ENCODE measurements at regions not wholly inside any gene's neighbourhood (a gene's known extent, or its start where the extent isn't known, plus 50 kb on each side); places are given as distances from the start of the nearest gene placed in this dataset.
"Not testable (repeated sequence)": the region's sequence is repeated elsewhere in the genome, so short reads cannot be mapped to it uniquely, and the experiment has no call there.

GRCh38 chr1:70586046-70586445, 175.0 kb downstream of the CTH start:
- no peak for DNase-seq (ENCODE audit: low read depth in 6 of 9, low spot score in 9 of 9)
- no peaks in the 10 kb centered on the region for H3K4me1 ChIP-seq (ENCODE audit: control insufficient read depth in 2 of 2, insufficient read depth in 2 of 2, low read length in 2 of 2)
- WGBS, result 94% methylated on average over 1 of the region's 1 CpG
- no peaks in the 10 kb centered on the region for H3K9me3 ChIP-seq (ENCODE audit: control insufficient read depth in 2 of 2, insufficient read depth in 1 of 2, low read length in 1 of 2)
- no peaks in the 10 kb centered on the region for H3K27me3 ChIP-seq (ENCODE audit: control insufficient read depth in 2 of 2, insufficient read depth in 1 of 2, low read length in 1 of 2)
- no peak overlapping the region for H3K27ac ChIP-seq (ENCODE audit: low read depth in 1 of 2, low read length in 1 of 2)
- no peak overlapping the region for H3K4me3 ChIP-seq (ENCODE audit: low read length in 2 of 2)
- H3K36me3 ChIP-seq (ENCODE audit: control insufficient read depth in 2 of 2, insufficient read depth in 2 of 2, low read length in 1 of 2), result no peaks in the 10 kb centered on the region

- Histone ChIP-seq H3K36me3 (ENCODE audit: control insufficient read depth in 2 of 2, insufficient read depth in 2 of 2, low read length in 1 of 2) (no peaks in the 10 kb centered on the region), H3K4me3 (ENCODE audit: low read length in 2 of 2) (no peak overlapping the region), H3K27me3 (ENCODE audit: control insufficient read depth in 2 of 2, insufficient read depth in 1 of 2, low read length in 1 of 2) (no peaks in the 10 kb centered on the region), H3K9me3 (ENCODE audit: control insufficient read depth in 2 of 2, insufficient read depth in 1 of 2, low read length in 1 of 2) (no peaks in the 10 kb centered on the region), H3K27ac (ENCODE audit: low read depth in 1 of 2, low read length in 1 of 2) (no peak overlapping the region), H3K4me1 (ENCODE audit: control insufficient read depth in 2 of 2, insufficient read depth in 2 of 2, low read length in 2 of 2) (no peaks in the 10 kb centered on the region)
- DNase-seq (ENCODE audit: low read depth in 6 of 9, low spot score in 9 of 9), result no peak
- WGBS, result 95% methylated on average over 3 of the region's 3 CpGs
Observed at GRCh38 chr1:70587872-70588366, 176.9 kb downstream of the CTH start.

- not testable (repeated sequence) for H3K36me3 ChIP-seq (ENCODE audit: control insufficient read depth in 2 of 2, insufficient read depth in 2 of 2, low read length in 1 of 2); H3K4me3 ChIP-seq (ENCODE audit: low read length in 2 of 2); DNase-seq (ENCODE audit: low read depth in 6 of 9, low spot score in 9 of 9); H3K27ac ChIP-seq (ENCODE audit: low read depth in 1 of 2, low read length in 1 of 2); H3K9me3 ChIP-seq (ENCODE audit: control insufficient read depth in 2 of 2, insufficient read depth in 1 of 2, low read length in 1 of 2); H3K4me1 ChIP-seq (ENCODE audit: control insufficient read depth in 2 of 2, insufficient read depth in 2 of 2, low read length in 2 of 2); H3K27me3 ChIP-seq (ENCODE audit: control insufficient read depth in 2 of 2, insufficient read depth in 1 of 2, low read length in 1 of 2)
- 97% methylated on average over 3 of the region's 3 CpGs for WGBS
Observed at GRCh38 chr1:70593551-70593950, 182.5 kb downstream of the CTH start.

GRCh38 chr1:70608815-70609214, 197.7 kb downstream of the CTH start:
- H3K27ac ChIP-seq (ENCODE audit: low read depth in 1 of 2, low read length in 1 of 2), result no peak overlapping the region
- WGBS, result 94% methylated on average over 2 of the region's 2 CpGs
- no peak overlapping the region for H3K4me3 ChIP-seq (ENCODE audit: low read length in 2 of 2)
- no peaks in the 10 kb centered on the region for H3K36me3 ChIP-seq (ENCODE audit: control insufficient read depth in 2 of 2, insufficient read depth in 2 of 2, low read length in 1 of 2)
- no peak for DNase-seq (ENCODE audit: low read depth in 6 of 9, low spot score in 9 of 9)
- H3K4me1 ChIP-seq (ENCODE audit: control insufficient read depth in 2 of 2, insufficient read depth in 2 of 2, low read length in 2 of 2), result no peaks in the 10 kb centered on the region
- no peaks in the 10 kb centered on the region for H3K9me3 ChIP-seq (ENCODE audit: control insufficient read depth in 2 of 2, insufficient read depth in 1 of 2, low read length in 1 of 2)
- no peaks in the 10 kb centered on the region for H3K27me3 ChIP-seq (ENCODE audit: control insufficient read depth in 2 of 2, insufficient read depth in 1 of 2, low read length in 1 of 2)

GRCh38 chr1:70610164-70610563, 199.1 kb downstream of the CTH start:
- H3K4me3 ChIP-seq (ENCODE audit: low read length in 2 of 2); H3K36me3 ChIP-seq (ENCODE audit: control insufficient read depth in 2 of 2, insufficient read depth in 2 of 2, low read length in 1 of 2); H3K27ac ChIP-seq (ENCODE audit: low read depth in 1 of 2, low read length in 1 of 2); DNase-seq (ENCODE audit: low read depth in 6 of 9, low spot score in 9 of 9); H3K4me1 ChIP-seq (ENCODE audit: control insufficient read depth in 2 of 2, insufficient read depth in 2 of 2, low read length in 2 of 2); H3K9me3 ChIP-seq (ENCODE audit: control insufficient read depth in 2 of 2, insufficient read depth in 1 of 2, low read length in 1 of 2); H3K27me3 ChIP-seq (ENCODE audit: control insufficient read depth in 2 of 2, insufficient read depth in 1 of 2, low read length in 1 of 2): not testable (repeated sequence)
- WGBS, result 89% methylated on average over 3 of the region's 3 CpGs

- no peak overlapping the region for H3K4me3 ChIP-seq (ENCODE audit: low read length in 2 of 2)
- H3K27me3 ChIP-seq (ENCODE audit: control insufficient read depth in 2 of 2, insufficient read depth in 1 of 2, low read length in 1 of 2), result no peaks in the 10 kb centered on the region
- H3K4me1 ChIP-seq (ENCODE audit: control insufficient read depth in 2 of 2, insufficient read depth in 2 of 2, low read length in 2 of 2), result no peaks in the 10 kb centered on the region
- no peaks in the 10 kb centered on the region for H3K36me3 ChIP-seq (ENCODE audit: control insufficient read depth in 2 of 2, insufficient read depth in 2 of 2, low read length in 1 of 2)
- H3K9me3 ChIP-seq (ENCODE audit: control insufficient read depth in 2 of 2, insufficient read depth in 1 of 2, low read length in 1 of 2), result no peaks in the 10 kb centered on the region
- no peak overlapping the region for H3K27ac ChIP-seq (ENCODE audit: low read depth in 1 of 2, low read length in 1 of 2)
- 79% methylated on average over 3 of the region's 3 CpGs for WGBS
- DNase-seq (ENCODE audit: low read depth in 6 of 9, low spot score in 9 of 9), result no peak
Observed at GRCh38 chr1:70616946-70617345, 205.9 kb downstream of the CTH start.

GRCh38 chr1:70617728-70618127, 206.7 kb downstream of the CTH start:
- H3K36me3 ChIP-seq (ENCODE audit: control insufficient read depth in 2 of 2, insufficient read depth in 2 of 2, low read length in 1 of 2), result no peaks in the 10 kb centered on the region
- no peaks in the 10 kb centered on the region for H3K9me3 ChIP-seq (ENCODE audit: control insufficient read depth in 2 of 2, insufficient read depth in 1 of 2, low read length in 1 of 2)
- no peak for DNase-seq (ENCODE audit: low read depth in 6 of 9, low spot score in 9 of 9)
- WGBS, result 92% methylated on average over 2 of the region's 2 CpGs
- H3K4me1 ChIP-seq (ENCODE audit: control insufficient read depth in 2 of 2, insufficient read depth in 2 of 2, low read length in 2 of 2), result no peaks in the 10 kb centered on the region
- no peak overlapping the region for H3K4me3 ChIP-seq (ENCODE audit: low read length in 2 of 2)
- H3K27me3 ChIP-seq (ENCODE audit: control insufficient read depth in 2 of 2, insufficient read depth in 1 of 2, low read length in 1 of 2), result no peaks in the 10 kb centered on the region
- H3K27ac ChIP-seq (ENCODE audit: low read depth in 1 of 2, low read length in 1 of 2), result no peak overlapping the region

- H3K9me3 ChIP-seq (ENCODE audit: control insufficient read depth in 2 of 2, insufficient read depth in 1 of 2, low read length in 1 of 2), result peaks cover 0 to 6% of the 10 kb centered on the region in 2 donors
- H3K4me3 ChIP-seq (ENCODE audit: low read length in 2 of 2), result no peak overlapping the region
- H3K27me3 ChIP-seq (ENCODE audit: control insufficient read depth in 2 of 2, insufficient read depth in 1 of 2, low read length in 1 of 2), result no peaks in the 10 kb centered on the region
- no peak overlapping the region for H3K27ac ChIP-seq (ENCODE audit: low read depth in 1 of 2, low read length in 1 of 2)
- H3K36me3 ChIP-seq (ENCODE audit: control insufficient read depth in 2 of 2, insufficient read depth in 2 of 2, low read length in 1 of 2), result no peaks in the 10 kb centered on the region
- WGBS, result 46% methylated on average over 4 of the region's 4 CpGs
- no peak for DNase-seq (ENCODE audit: low read depth in 6 of 9, low spot score in 9 of 9)
- H3K4me1 ChIP-seq (ENCODE audit: control insufficient read depth in 2 of 2, insufficient read depth in 2 of 2, low read length in 2 of 2), result no peaks in the 10 kb centered on the region
Observed at GRCh38 chr1:70627910-70628309, 216.8 kb downstream of the CTH start.

GRCh38 chr1:70628973-70629372, 217.9 kb downstream of the CTH start:
- DNase-seq (ENCODE audit: low read depth in 6 of 9, low spot score in 9 of 9), result no peak
- no peak overlapping the region for H3K4me3 ChIP-seq (ENCODE audit: low read length in 2 of 2)
- peaks cover 0 to 6% of the 10 kb centered on the region in 2 donors for H3K9me3 ChIP-seq (ENCODE audit: control insufficient read depth in 2 of 2, insufficient read depth in 1 of 2, low read length in 1 of 2)
- no peaks in the 10 kb centered on the region for H3K36me3 ChIP-seq (ENCODE audit: control insufficient read depth in 2 of 2, insufficient read depth in 2 of 2, low read length in 1 of 2)
- no peak overlapping the region for H3K27ac ChIP-seq (ENCODE audit: low read depth in 1 of 2, low read length in 1 of 2)
- H3K4me1 ChIP-seq (ENCODE audit: control insufficient read depth in 2 of 2, insufficient read depth in 2 of 2, low read length in 2 of 2), result no peaks in the 10 kb centered on the region
- H3K27me3 ChIP-seq (ENCODE audit: control insufficient read depth in 2 of 2, insufficient read depth in 1 of 2, low read length in 1 of 2), result no peaks in the 10 kb centered on the region
- WGBS, result 85% methylated on average over 5 of the region's 5 CpGs

GRCh38 chr1:70633004-70633403, 221.9 kb downstream of the CTH start:
- H3K27me3 ChIP-seq (ENCODE audit: control insufficient read depth in 2 of 2, insufficient read depth in 1 of 2, low read length in 1 of 2), result no peaks in the 10 kb centered on the region
- no peak overlapping the region for H3K27ac ChIP-seq (ENCODE audit: low read depth in 1 of 2, low read length in 1 of 2)
- 89% methylated on average over 1 of the region's 1 CpG for WGBS
- no peaks in the 10 kb centered on the region for H3K36me3 ChIP-seq (ENCODE audit: control insufficient read depth in 2 of 2, insufficient read depth in 2 of 2, low read length in 1 of 2)
- no peak overlapping the region for H3K4me3 ChIP-seq (ENCODE audit: low read length in 2 of 2)
- no peaks in the 10 kb centered on the region for H3K4me1 ChIP-seq (ENCODE audit: control insufficient read depth in 2 of 2, insufficient read depth in 2 of 2, low read length in 2 of 2)
- DNase-seq (ENCODE audit: low read depth in 6 of 9, low spot score in 9 of 9), result no peak
- H3K9me3 ChIP-seq (ENCODE audit: control insufficient read depth in 2 of 2, insufficient read depth in 1 of 2, low read length in 1 of 2), result peaks cover 0 to 6% of the 10 kb centered on the region in 2 donors

All from thymus (tissue), 11 donors.